Cardiac fibroblast (primary cell): ENCODE measurements at regions not wholly inside any gene's neighbourhood (a gene's known extent, or its start where the extent isn't known, plus 50 kb on each side); places are given as distances from the start of the nearest gene placed in this dataset.
A peak's percentile ranks its signal among the peaks of the same experiment; 100 is the strongest.

Source experiments
- DNase-seq, 2 donors: peaks; one replicate each; pipeline versions ENCODE4 v3.0.0 to v3.0.0-alpha.2; 2010; ENCODE audit warnings: low read depth in 2 of 2
- H3K4me3 ChIP-seq, 2 donors: replicated peaks in 1 of 2; 1 replicate in 1 of 2; 2 replicates in 1 of 2; pipeline ENCODE4 v1.5.1; 2011; ENCODE audit warnings: low read depth in 2 of 2, low read length in 2 of 2, mild to moderate bottlenecking in 2 of 2, moderate library complexity in 1 of 2
- CTCF ChIP-seq: IDR thresholded peaks from one replicate; pipeline ENCODE4 v1.5.1; 2011; ENCODE audit warnings: low read depth, mild to moderate bottlenecking, low read length, inconsistent platforms

DNA sequence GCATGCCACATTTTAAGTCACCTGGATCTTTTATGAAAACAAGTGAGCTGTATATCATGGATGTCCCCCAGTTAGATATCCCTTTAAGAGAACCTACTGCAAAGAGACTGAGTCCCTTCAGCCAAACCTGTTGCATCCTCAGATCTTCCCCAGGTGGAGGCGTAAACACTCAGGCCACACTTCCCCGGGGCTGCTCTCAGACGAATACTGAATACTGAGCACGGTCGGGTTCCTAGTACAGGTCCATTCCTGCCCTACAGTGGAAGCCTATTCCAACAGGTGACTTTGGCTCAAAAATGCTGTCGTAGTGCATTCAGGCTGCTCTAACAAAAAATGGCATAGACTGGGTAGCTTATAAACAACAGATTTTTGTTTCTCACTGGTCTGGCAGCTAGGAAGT, 320.2 kb upstream of the CLNK start:
- DNase-seq = no peak
- no peak overlapping the region for H3K4me3 ChIP-seq
- TF ChIP-seq CTCF = no peak

GRCh38 chr4:11002961-11003360, 318.4 kb upstream of the CLNK start:
- no peak for TF ChIP-seq CTCF
- no peak overlapping the region for H3K4me3 ChIP-seq
- DNase-seq = no peak

GRCh38 chr4:10998846-10999245, 314.3 kb upstream of the CLNK start:
- DNase-seq = peak in 1 of 2 donors; percentile 60
- TF ChIP-seq CTCF = no peak
- H3K4me3 ChIP-seq = no peak overlapping the region

DNA sequence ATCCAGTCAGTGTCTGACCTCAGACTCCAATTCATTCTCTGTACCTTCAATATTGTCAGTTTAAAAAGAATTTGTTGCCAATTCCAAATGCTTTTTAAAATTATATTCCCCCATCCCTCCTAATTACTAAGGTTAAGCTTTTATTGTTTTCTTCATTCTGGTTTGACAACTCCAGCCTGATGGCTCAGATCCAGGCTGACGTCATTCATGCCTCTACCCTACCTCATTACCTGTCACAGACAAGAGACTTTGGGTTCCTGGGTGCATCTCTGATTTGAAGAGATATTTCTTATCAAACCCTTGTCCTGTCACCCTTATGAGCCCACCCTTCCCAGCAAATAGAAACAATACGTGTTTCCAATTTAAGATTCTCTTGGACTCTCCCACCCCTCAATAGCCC, 300.2 kb upstream of the CLNK start:
- DNase-seq = no peak
- no peak for TF ChIP-seq CTCF
- H3K4me3 ChIP-seq = no peak overlapping the region

GRCh38 chr4:10983885-10984640, 299.5 kb upstream of the CLNK start:
- H3K4me3 ChIP-seq = no peak overlapping the region
- no peak for DNase-seq
- no peak for TF ChIP-seq CTCF

DNA sequence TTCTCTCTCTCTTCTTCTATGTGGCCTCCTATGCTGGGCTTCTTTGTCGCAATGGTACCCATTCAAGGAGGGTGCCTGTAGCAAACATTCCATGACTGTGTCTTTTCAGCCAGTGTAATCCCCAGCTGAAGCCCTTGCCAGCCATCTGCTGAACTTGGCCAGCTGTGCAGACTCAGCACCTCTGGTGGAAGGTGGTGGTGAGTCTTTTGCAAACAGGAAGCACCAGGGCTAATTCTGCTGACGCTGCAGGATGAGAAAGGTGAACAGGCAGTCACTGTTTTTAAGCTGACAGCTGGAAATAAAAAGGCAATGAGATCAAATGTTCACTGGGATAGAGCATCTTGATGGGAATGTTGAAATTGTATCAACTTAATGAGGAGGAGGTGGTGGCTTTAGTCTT, 298.7 kb upstream of the CLNK start:
- TF ChIP-seq CTCF = no peak
- no peak for DNase-seq
- no peak overlapping the region for H3K4me3 ChIP-seq

- no peak for TF ChIP-seq CTCF
- no peak for DNase-seq
- no peak overlapping the region for H3K4me3 ChIP-seq
Measured at GRCh38 chr4:10982305-10982704, 297.7 kb upstream of the CLNK start.
